ENCODE measurements at regions not wholly inside any gene's neighbourhood (a gene's known extent, or its start where the extent isn't known, plus 50 kb on each side); places are given as distances from the start of the nearest gene placed in this dataset.

- no peak for TF ChIP-seq CTCF (IDR thresholded peaks at IDR 0.05; ENCODE audit: low read depth, low read length)
- no peak for TF ChIP-seq POLR2A (IDR thresholded peaks at IDR 0.05; ENCODE audit: extremely low read depth, insufficient read length)
- TF ChIP-seq, protein P1, sequence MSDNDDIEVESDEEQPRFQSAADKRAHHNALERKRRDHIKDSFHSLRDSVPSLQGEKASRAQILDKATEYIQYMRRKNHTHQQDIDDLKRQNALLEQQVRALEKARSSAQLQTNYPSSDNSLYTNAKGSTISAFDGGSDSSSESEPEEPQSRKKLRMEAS (IDR thresholded peaks at IDR 0.05; ENCODE audit: low read depth, low read length) = no peak
Observed at GRCh38 chr2:234649951-234650350, 153.1 kb upstream of the ARL4C start.
